Epidermal melanocyte (primary cell): ENCODE measurements at regions not wholly inside any gene's neighbourhood (a gene's known extent, or its start where the extent isn't known, plus 50 kb on each side); places are given as distances from the start of the nearest gene placed in this dataset.
"Not testable (repeated sequence)": the region's sequence is repeated elsewhere in the genome, so short reads cannot be mapped to it uniquely, and the experiment has no call there.

Source experiments
- DNase-seq: peaks from one replicate; pipeline ENCODE4 v3.0.0; 2011; ENCODE audit warnings: low spot score; ENCODE audit not compliant: insufficient read length

GRCh38 chrX:9377216-9377615, 87.6 kb upstream of the TBL1X start:
- not testable (repeated sequence) for DNase-seq

- no peak for DNase-seq
Observed at GRCh38 chrX:9378980-9379696, 85.7 kb upstream of the TBL1X start.

- DNase-seq: no peak
Observed at GRCh38 chrX:9379697-9380551, 84.9 kb upstream of the TBL1X start.

DNA sequence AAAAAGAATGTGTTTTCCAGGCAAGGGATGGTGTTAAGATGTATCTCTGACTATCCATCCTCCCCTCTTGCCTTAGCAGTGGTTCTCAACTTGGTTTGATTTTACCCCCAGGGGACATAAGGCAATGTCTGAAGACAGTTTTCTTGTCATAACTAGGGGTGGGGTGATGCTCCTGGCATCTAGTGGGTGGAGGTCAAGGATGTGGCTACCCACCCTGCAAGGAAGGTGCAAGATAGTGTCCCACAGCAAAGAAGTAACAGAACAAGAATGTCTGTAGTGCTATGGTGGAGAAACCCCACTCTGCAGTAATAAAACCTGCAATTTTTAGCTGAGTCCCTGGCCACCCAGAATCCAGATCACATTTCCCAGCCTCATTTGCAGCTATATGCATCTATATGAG, 81.2 kb upstream of the TBL1X start:
- no peak for DNase-seq

DNA sequence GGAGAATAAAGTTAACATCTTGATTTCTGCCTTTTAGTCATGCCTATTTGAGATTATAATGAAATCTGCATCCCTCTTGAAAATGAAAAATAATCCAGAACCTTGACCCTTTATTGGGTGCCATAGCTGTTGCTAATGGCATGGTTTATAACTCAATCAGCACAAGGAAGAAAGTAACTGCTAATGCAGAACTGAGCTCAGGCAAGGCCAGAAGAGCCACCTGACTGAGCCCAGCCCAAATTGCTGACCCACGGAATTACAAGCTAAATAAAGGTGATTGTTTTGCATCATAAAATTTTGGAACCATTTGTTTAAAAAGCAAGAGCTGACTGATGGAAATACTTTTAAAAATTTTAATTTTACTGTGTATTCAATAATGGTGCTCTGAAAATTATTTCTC, 76.4 kb upstream of the TBL1X start:
- DNase-seq: no peak

- DNase-seq: no peak
Observed at GRCh38 chrX:9390121-9390520, 74.7 kb upstream of the TBL1X start.

GRCh38 chrX:9390693-9391368, 74.0 kb upstream of the TBL1X start:
- DNase-seq: no peak

DNA sequence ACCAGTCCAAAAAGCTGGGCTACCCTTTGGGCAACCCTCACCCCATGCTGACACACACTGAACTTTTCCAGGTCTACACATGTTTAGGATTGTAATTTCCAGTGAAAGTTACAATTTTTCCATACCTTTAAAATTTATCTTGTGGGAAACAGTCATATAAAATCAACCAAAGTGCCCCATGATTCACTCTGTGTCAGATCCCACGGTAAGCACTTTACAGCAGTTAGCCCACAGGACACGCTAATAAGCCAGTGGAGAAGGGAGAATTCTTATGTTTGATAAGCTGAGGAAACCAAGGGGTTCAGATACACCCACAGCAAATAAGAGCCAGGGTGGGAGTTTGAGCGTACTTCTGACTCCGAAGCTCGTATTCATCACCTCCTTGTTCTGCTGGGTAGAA, 72.4 kb upstream of the TBL1X start:
- DNase-seq: no peak

DNA sequence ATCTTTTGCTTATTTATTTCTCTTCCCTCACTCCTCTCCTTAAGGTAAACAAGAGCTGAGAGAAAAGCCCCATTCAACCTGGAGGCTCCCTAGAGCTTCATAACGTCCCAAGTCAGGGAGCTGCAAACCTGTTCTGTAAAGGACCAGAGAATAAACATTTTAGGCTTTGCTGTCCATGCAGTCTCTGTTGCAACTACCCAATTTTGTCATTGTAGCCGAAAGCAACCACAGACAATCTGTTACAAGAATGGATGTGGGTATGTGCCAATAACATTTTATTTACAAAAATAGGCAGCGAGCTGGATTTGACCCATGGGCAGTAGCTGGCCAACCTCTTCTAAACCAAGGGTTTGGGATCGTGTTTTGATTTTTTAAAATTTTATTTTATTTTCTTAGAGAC, 71.3 kb upstream of the TBL1X start:
- no peak for DNase-seq

- no peak for DNase-seq
Observed at GRCh38 chrX:9394212-9394611, 70.6 kb upstream of the TBL1X start.

- no peak for DNase-seq
Observed at GRCh38 chrX:9396930-9397329, 67.9 kb upstream of the TBL1X start.

- no peak for DNase-seq
Observed at GRCh38 chrX:9401051-9401450, 63.8 kb upstream of the TBL1X start.

DNA sequence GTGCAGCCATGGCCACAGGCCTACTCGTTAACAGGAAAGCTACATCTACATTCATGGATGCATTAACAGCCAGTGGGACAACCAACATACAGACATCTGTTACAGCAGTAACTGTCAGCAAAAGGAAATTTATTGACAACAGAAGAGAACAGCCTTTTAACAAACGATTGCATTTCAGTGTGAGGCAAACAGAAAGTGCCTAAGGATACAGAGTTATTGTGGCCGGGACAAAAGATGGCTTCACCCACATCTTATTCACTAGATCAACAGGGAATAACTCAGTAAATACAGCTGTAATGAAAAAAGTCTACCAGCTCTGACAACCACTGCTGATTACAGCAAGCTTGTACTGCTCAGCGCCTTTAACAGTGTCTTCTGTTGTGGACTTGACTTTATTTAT, 61.5 kb upstream of the TBL1X start:
- DNase-seq: peak; percentile 29

DNA sequence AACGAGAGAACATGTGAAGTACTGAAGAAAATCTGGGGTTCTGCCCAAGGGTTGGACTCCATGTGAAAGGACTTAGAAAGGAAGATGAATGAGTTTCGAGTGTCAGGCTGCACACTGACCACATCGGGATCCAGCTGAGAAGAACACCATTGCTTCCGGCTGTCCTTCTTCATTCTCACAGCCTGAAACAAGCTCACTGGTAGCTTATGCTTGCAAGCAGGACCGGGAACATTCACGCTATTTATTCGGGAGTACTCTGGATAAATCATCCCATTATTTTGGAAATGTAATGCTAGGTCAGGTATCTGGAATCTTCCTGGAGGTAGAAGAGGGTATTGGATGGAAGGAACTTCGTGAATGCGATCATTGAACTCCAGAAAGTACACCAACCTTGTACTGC, 59.2 kb upstream of the TBL1X start:
- not testable (repeated sequence) for DNase-seq

- DNase-seq: not testable (repeated sequence)
Observed at GRCh38 chrX:9410889-9411288, 54.0 kb upstream of the TBL1X start.

- DNase-seq: not testable (repeated sequence)
Observed at GRCh38 chrX:9411682-9412081, 53.2 kb upstream of the TBL1X start.

DNA sequence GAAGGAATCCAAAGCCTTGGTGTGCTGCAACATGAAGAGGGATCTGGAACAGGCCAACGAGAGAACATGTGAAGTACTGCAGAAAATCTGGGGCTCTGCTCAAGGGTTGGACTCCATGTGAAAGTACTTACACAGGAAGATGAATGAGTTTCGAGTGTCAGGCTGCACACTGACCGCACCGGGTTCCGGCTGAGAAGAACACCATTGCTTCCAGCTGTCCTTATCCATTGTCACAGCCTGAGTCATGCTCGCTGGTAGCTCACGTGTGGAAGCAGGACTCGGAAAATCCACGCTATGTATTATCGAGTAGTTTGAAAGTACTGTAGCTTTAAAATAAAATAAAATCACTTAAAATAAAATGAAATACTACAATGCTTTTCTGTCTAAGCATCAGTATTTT, 50.4 kb upstream of the TBL1X start:
- no peak for DNase-seq
